GM04503 (cell line): ENCODE measurements at regions not wholly inside any gene's neighbourhood (a gene's known extent, or its start where the extent isn't known, plus 50 kb on each side); places are given as distances from the start of the nearest gene placed in this dataset.
"Not testable (repeated sequence)": the region's sequence is repeated elsewhere in the genome, so short reads cannot be mapped to it uniquely, and the experiment has no call there.

Experiments
- DNase-seq: peaks from one replicate; pipeline ENCODE4 v3.0.0-alpha.2; 2012; ENCODE audit warnings: low read depth

DNA sequence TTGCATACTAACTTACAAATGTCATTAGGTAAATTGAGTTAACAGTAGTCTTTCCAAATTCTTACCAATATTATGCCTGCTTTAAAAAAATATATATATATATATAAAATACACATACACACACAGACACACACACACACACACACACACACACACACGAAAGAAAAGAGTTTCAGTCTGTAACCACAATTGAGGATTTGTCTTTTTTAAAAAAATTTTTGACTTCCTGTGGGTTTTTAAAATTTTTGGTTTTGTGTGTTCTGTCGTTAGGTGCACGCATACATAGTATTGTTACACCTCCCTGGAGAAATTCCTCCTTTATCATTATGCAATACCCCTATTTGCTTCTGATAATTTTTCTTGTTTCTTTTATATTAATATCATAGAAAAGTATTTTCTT, 129.3 kb upstream of the LRRC61 start:
- DNase-seq: not testable (repeated sequence)
